ENCODE measurements at regions not wholly inside any gene's neighbourhood (a gene's known extent, or its start where the extent isn't known, plus 50 kb on each side); places are given as distances from the start of the nearest gene placed in this dataset.

DNA sequence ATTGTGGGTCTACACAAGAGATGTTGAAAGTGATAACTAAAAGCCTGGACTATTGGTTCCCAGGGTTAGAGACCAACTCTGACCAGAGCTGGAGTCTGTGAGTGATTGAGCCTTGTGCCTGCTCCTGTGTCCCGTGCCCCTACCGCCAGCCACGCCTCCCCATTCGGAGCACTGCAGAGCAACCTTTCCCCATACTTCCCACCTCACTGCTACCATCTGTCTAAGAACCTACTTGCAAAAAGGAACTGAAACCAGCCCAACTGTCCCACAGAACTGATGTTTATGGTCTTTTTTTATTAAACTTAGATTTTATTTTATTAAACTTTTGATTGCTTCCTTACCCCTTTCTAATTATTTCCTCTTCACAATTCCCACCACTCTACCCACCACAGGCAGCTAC lies 300.3 kb upstream of the MGAT5 start:
- Histone ChIP-seq H3K9me3 (ENCODE audit: control insufficient read depth in 1 of 2, insufficient read depth in 1 of 2, low read depth in 1 of 2, low read length in 2 of 2) (no peaks in the 10 kb centered on the region), H3K4me1 (ENCODE audit: control insufficient read depth in 1 of 2, insufficient read depth in 2 of 2, low read length in 2 of 2) (no peaks in the 10 kb centered on the region), H3K27me3 (ENCODE audit: insufficient read depth, low read length) (peaks cover 3% of the 10 kb centered on the region), H3K9ac (ENCODE audit: low read length) (no peak overlapping the region), H3K9me2 (ENCODE audit: insufficient read depth) (no peaks in the 10 kb centered on the region), H3K79me2 (ENCODE audit: insufficient read depth, low read length) (no peaks in the 10 kb centered on the region), H3K27ac (ENCODE audit: low read depth, low read length) (no peak overlapping the region), H4K20me1 (ENCODE audit: insufficient read depth) (no peaks in the 10 kb centered on the region), H3K4me3 (replicated peaks in 1 of 2; ENCODE audit: low read depth in 1 of 2, low read length in 2 of 2) (no peak overlapping the region), H3K4me2 (ENCODE audit: low read length) (no peak overlapping the region), H3K36me3 (ENCODE audit: control insufficient read depth in 1 of 2, insufficient read depth in 2 of 2, low read length in 2 of 2) (no peaks in the 10 kb centered on the region), H2AFZ (ENCODE audit: low read depth, low read length, poor library complexity, severe bottlenecking) (no peak overlapping the region)
- BruUV-seq (replicated peaks), result no TSS peak
- RAD21 ChIA-PET (ENCODE audit: low non-redundant PET in 1 of 2, low total read pairs in 2 of 2, uncharacterized antibody in 2 of 2, unreplicated experiment in 2 of 2), result no interaction called here
- ATAC-seq (no peak), DNase-seq (ENCODE audit: low read depth, low spot score) (no peak)
- TF ChIP-seq RAD21 (IDR thresholded peaks at IDR 0.05; ENCODE audit: low read depth) (no peak), REST (IDR thresholded peaks at IDR 0.05; ENCODE audit: low read depth) (no peak), EZH2phosphoT487 (IDR thresholded peaks at IDR 0.05; ENCODE audit: borderline replicate concordance) (no peak), YY1 (IDR thresholded peaks at IDR 0.05; ENCODE audit: extremely low read depth, insufficient replicate concordance, low read depth, low read length) (no peak), ATF3 (IDR thresholded peaks at IDR 0.05) (no peak)
- TF ChIP-seq, protein P1, sequence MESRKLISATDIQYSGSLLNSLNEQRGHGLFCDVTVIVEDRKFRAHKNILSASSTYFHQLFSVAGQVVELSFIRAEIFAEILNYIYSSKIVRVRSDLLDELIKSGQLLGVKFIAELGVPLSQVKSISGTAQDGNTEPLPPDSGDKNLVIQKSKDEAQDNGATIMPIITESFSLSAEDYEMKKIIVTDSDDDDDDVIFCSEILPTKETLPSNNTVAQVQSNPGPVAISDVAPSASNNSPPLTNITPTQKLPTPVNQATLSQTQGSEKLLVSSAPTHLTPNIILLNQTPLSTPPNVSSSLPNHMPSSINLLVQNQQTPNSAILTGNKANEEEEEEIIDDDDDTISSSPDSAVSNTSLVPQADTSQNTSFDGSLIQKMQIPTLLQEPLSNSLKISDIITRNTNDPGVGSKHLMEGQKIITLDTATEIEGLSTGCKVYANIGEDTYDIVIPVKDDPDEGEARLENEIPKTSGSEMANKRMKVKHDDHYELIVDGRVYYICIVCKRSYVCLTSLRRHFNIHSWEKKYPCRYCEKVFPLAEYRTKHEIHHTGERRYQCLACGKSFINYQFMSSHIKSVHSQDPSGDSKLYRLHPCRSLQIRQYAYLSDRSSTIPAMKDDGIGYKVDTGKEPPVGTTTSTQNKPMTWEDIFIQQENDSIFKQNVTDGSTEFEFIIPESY (IDR thresholded peaks at IDR 0.05; ENCODE audit: extremely low read depth, insufficient replicate concordance, low read length), result no peak
- intact Hi-C loops (cut with micrococcal nuclease), result no loop called here
- CTCF ChIA-PET, result no interaction called here
- POLR2A ChIA-PET, result no interaction called here
